SK-N-SH treated with all-trans-retinoic acid at 6 μM for 48 hours (cell line): ENCODE measurements at regions not wholly inside any gene's neighbourhood (a gene's known extent, or its start where the extent isn't known, plus 50 kb on each side); places are given as distances from the start of the nearest gene placed in this dataset.

Source experiments
- ATAC-seq: fragments of 200-7000 bp; cut with Tn5 transposase; 3 replicates; pipeline ENCODE4 v1.9.1; 2020; ENCODE audit warnings: mild to moderate bottlenecking, moderate library complexity
- ARNTL ChIP-seq: fragments of 450-650 bp; formaldehyde crosslinking; IDR thresholded peaks from 2 replicates; pipeline ENCODE4 v1.5.0; 2020; ENCODE audit warnings: low read depth, mild to moderate bottlenecking, moderate library complexity, borderline replicate concordance
- BACH2 ChIP-seq: fragments of 250-450 bp; sonication (Bioruptor Pico); IDR thresholded peaks from 2 replicates; pipeline ENCODE4 v1.9.0; 2021; ENCODE audit warnings: mild to moderate bottlenecking, borderline replicate concordance
- CSDC2 ChIP-seq: fragments of 250-450 bp; sonication (Bioruptor Pico); IDR thresholded peaks from 2 replicates; pipeline ENCODE4 v1.5.0; 2020; ENCODE audit warnings: mild to moderate bottlenecking, moderate library complexity
- ESRRG ChIP-seq: fragments of 250-450 bp; sonication (Bioruptor Pico); IDR thresholded peaks from 2 replicates; pipeline ENCODE4 v1.6.1; 2021; ENCODE audit warnings: mild to moderate bottlenecking
- GLIS3 ChIP-seq: fragments of 250-450 bp; sonication (Bioruptor Pico); IDR thresholded peaks from 2 replicates; pipeline ENCODE4 v1.5.0; 2020; ENCODE audit warnings: mild to moderate bottlenecking, moderate library complexity
- ISL1 ChIP-seq: fragments of 250-450 bp; sonication (Bioruptor Pico); IDR thresholded peaks from 2 replicates; pipeline ENCODE4 v2.1.2; 2022; ENCODE audit warnings: mild to moderate bottlenecking, moderate library complexity
- OSR1 ChIP-seq: fragments of 250-450 bp; sonication (Bioruptor Pico); IDR thresholded peaks from 2 replicates; pipeline ENCODE4 v1.8.0; 2022; ENCODE audit warnings: moderate library complexity, mild to moderate bottlenecking, inconsistent platforms
- RARB ChIP-seq: fragments of 250-450 bp; sonication (Bioruptor Pico); IDR thresholded peaks from 2 replicates; pipeline ENCODE4 v1.8.0; 2021; ENCODE audit warnings: mild to moderate bottlenecking, moderate library complexity
- SNAI2 ChIP-seq: fragments of 250-450 bp; sonication (Bioruptor Pico); IDR thresholded peaks from 2 replicates; pipeline ENCODE4 v1.5.0; 2020; ENCODE audit warnings: mild to moderate bottlenecking, moderate library complexity
- TCF4 ChIP-seq: fragments of 250-450 bp; sonication (Bioruptor Pico); IDR thresholded peaks from 2 replicates; pipeline ENCODE4 v1.8.0; 2021; ENCODE audit warnings: mild to moderate bottlenecking, moderate library complexity, borderline replicate concordance
- TOX ChIP-seq: fragments of 250-450 bp; sonication (Bioruptor Pico); IDR thresholded peaks from 2 replicates; pipeline ENCODE4 v1.8.0; 2021; ENCODE audit warnings: mild to moderate bottlenecking, moderate library complexity, borderline replicate concordance
- ZC3H10 ChIP-seq: fragments of 250-450 bp; sonication (Bioruptor Pico); IDR thresholded peaks from 2 replicates; pipeline ENCODE4 v1.5.1; 2021; ENCODE audit warnings: mild to moderate bottlenecking, moderate library complexity
- ZFP3 ChIP-seq: fragments of 250-450 bp; sonication (Bioruptor Pico); IDR thresholded peaks from 2 replicates; pipeline ENCODE4 v1.5.0; 2020; ENCODE audit warnings: mild to moderate bottlenecking, moderate library complexity
- ZFP30 ChIP-seq: fragments of 450-650 bp; formaldehyde crosslinking; IDR thresholded peaks from 2 replicates; pipeline ENCODE4 v1.5.0; 2022; ENCODE audit warnings: mild to moderate bottlenecking, moderate library complexity
- ZNF565 ChIP-seq: fragments of 450-650 bp; formaldehyde crosslinking; conservative IDR thresholded peaks from 2 replicates; pipeline ENCODE4 v1.5.0; 2020; ENCODE audit warnings: low read depth, mild to moderate bottlenecking, moderate library complexity
- ZNF70 ChIP-seq: fragments of 450-650 bp; formaldehyde crosslinking; IDR thresholded peaks from 2 replicates; pipeline ENCODE4 v1.5.0; 2020; ENCODE audit warnings: mild to moderate bottlenecking, moderate library complexity
- ZNF8 ChIP-seq: fragments of 450-650 bp; formaldehyde crosslinking; IDR thresholded peaks from 2 replicates; pipeline ENCODE4 v1.5.0; 2020; ENCODE audit warnings: mild to moderate bottlenecking, moderate library complexity
- TF ChIP-seq, protein P1 (sequence below): fragments of 250-450 bp; sonication (Bioruptor Pico); IDR thresholded peaks from 2 replicates; pipeline ENCODE4 v1.5.1; 2021; ENCODE audit warnings: mild to moderate bottlenecking, moderate library complexity
- TF ChIP-seq, protein P2 (sequence below): fragments of 250-450 bp; sonication (Bioruptor Pico); IDR thresholded peaks from 2 replicates; pipeline ENCODE4 v1.5.0; 2020; ENCODE audit warnings: mild to moderate bottlenecking, moderate library complexity
- TF ChIP-seq, protein P3 (sequence below): fragments of 250-450 bp; sonication (Bioruptor Pico); IDR thresholded peaks from 2 replicates; pipeline ENCODE4 v1.8.0; 2020; ENCODE audit warnings: mild to moderate bottlenecking, moderate library complexity, borderline replicate concordance
- TF ChIP-seq, protein P4 (sequence below): fragments of 250-450 bp; sonication (Bioruptor Pico); IDR thresholded peaks from 2 replicates; pipeline ENCODE4 v1.5.1; 2020; ENCODE audit warnings: low read depth, mild to moderate bottlenecking, moderate library complexity
- TF ChIP-seq, protein P5 (sequence below): fragments of 250-450 bp; sonication (Bioruptor Pico); IDR thresholded peaks from 2 replicates; pipeline ENCODE4 v1.8.0; 2021; ENCODE audit warnings: low read depth, mild to moderate bottlenecking, moderate library complexity, borderline replicate concordance

DNA sequence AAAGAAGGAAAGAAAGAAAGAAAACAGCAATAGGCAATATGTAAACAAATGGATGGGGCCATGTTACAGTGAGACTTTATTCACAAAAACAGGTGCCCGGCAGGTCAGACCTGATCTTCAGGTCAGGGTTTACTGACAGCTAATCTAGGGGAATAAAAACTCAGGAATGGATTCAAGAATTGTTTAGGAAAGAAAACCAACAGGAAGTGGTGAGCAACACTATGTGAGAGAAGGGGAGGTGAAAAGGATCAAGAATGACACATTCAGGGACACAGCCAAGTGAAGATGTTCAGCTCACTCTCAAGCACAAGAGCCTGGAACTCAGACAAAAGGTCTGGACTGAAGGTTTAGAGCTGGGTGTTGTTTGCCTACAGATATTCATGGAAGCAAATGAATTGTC lies 244.5 kb downstream of the EFNB2 start (continued):
- TF ChIP-seq, protein P1, sequence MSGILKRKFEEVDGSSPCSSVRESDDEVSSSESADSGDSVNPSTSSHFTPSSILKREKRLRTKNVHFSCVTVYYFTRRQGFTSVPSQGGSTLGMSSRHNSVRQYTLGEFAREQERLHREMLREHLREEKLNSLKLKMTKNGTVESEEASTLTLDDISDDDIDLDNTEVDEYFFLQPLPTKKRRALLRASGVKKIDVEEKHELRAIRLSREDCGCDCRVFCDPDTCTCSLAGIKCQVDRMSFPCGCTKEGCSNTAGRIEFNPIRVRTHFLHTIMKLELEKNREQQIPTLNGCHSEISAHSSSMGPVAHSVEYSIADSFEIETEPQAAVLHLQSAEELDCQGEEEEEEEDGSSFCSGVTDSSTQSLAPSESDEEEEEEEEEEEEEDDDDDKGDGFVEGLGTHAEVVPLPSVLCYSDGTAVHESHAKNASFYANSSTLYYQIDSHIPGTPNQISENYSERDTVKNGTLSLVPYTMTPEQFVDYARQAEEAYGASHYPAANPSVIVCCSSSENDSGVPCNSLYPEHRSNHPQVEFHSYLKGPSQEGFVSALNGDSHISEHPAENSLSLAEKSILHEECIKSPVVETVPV: no peak
- no peak for TF ChIP-seq OSR1

DNA sequence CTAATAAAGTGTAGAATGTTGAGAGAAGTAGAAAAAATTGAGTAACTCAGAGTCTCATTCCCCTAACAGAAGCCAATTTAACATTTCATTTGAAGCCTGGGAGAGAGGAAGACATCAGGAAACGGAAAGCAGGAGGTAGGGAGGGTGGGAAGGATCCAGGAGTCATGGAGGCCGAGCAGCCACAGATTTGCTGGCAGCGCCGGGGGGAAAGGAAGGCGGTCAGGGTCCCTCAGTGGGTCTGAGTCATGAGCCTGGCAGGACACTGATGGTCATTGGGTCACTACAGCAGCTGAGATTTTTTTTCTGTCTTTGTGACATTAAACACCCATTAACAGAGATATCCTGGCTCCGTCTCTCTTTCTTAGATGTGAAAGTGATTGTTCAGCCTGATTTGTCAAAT lies 248.1 kb downstream of the EFNB2 start:
- no peak for ATAC-seq
- TF ChIP-seq ZFP3 (CRISPR knock-in tag): no peak
- TF ChIP-seq ESRRG (CRISPR knock-in tag): no peak
- TF ChIP-seq ZC3H10 (CRISPR knock-in tag): no peak
- TF ChIP-seq ZNF8 (CRISPR knock-in tag): no peak
- TF ChIP-seq, protein P2, sequence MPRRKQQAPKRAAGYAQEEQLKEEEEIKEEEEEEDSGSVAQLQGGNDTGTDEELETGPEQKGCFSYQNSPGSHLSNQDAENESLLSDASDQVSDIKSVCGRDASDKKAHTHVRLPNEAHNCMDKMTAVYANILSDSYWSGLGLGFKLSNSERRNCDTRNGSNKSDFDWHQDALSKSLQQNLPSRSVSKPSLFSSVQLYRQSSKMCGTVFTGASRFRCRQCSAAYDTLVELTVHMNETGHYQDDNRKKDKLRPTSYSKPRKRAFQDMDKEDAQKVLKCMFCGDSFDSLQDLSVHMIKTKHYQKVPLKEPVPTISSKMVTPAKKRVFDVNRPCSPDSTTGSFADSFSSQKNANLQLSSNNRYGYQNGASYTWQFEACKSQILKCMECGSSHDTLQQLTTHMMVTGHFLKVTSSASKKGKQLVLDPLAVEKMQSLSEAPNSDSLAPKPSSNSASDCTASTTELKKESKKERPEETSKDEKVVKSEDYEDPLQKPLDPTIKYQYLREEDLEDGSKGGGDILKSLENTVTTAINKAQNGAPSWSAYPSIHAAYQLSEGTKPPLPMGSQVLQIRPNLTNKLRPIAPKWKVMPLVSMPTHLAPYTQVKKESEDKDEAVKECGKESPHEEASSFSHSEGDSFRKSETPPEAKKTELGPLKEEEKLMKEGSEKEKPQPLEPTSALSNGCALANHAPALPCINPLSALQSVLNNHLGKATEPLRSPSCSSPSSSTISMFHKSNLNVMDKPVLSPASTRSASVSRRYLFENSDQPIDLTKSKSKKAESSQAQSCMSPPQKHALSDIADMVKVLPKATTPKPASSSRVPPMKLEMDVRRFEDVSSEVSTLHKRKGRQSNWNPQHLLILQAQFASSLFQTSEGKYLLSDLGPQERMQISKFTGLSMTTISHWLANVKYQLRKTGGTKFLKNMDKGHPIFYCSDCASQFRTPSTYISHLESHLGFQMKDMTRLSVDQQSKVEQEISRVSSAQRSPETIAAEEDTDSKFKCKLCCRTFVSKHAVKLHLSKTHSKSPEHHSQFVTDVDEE (CRISPR knock-in tag): no peak
- no peak for TF ChIP-seq CSDC2 (CRISPR knock-in tag)
- TF ChIP-seq, protein P3, sequence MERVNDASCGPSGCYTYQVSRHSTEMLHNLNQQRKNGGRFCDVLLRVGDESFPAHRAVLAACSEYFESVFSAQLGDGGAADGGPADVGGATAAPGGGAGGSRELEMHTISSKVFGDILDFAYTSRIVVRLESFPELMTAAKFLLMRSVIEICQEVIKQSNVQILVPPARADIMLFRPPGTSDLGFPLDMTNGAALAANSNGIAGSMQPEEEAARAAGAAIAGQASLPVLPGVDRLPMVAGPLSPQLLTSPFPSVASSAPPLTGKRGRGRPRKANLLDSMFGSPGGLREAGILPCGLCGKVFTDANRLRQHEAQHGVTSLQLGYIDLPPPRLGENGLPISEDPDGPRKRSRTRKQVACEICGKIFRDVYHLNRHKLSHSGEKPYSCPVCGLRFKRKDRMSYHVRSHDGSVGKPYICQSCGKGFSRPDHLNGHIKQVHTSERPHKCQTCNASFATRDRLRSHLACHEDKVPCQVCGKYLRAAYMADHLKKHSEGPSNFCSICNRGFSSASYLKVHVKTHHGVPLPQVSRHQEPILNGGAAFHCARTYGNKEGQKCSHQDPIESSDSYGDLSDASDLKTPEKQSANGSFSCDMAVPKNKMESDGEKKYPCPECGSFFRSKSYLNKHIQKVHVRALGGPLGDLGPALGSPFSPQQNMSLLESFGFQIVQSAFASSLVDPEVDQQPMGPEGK (CRISPR knock-in tag): no peak
- TF ChIP-seq, protein P4, sequence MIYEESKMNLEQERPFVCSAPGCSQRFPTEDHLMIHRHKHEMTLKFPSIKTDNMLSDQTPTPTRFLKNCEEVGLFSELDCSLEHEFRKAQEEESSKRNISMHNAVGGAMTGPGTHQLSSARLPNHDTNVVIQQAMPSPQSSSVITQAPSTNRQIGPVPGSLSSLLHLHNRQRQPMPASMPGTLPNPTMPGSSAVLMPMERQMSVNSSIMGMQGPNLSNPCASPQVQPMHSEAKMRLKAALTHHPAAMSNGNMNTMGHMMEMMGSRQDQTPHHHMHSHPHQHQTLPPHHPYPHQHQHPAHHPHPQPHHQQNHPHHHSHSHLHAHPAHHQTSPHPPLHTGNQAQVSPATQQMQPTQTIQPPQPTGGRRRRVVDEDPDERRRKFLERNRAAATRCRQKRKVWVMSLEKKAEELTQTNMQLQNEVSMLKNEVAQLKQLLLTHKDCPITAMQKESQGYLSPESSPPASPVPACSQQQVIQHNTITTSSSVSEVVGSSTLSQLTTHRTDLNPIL: no peak
- no peak for TF ChIP-seq ZNF70
- TF ChIP-seq SNAI2 (CRISPR knock-in tag): no peak
- TF ChIP-seq ZFP30: no peak
- TF ChIP-seq OSR1: no peak
- TF ChIP-seq ISL1 (CRISPR knock-in tag): no peak
- TF ChIP-seq, protein P5, sequence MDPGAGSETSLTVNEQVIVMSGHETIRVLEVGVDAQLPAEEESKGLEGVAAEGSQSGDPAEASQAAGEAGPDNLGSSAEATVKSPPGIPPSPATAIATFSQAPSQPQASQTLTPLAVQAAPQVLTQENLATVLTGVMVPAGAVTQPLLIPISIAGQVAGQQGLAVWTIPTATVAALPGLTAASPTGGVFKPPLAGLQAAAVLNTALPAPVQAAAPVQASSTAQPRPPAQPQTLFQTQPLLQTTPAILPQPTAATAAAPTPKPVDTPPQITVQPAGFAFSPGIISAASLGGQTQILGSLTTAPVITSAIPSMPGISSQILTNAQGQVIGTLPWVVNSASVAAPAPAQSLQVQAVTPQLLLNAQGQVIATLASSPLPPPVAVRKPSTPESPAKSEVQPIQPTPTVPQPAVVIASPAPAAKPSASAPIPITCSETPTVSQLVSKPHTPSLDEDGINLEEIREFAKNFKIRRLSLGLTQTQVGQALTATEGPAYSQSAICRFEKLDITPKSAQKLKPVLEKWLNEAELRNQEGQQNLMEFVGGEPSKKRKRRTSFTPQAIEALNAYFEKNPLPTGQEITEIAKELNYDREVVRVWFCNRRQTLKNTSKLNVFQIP (CRISPR knock-in tag): no peak
- TF ChIP-seq BACH2 (CRISPR knock-in tag): no peak
- TF ChIP-seq ZNF565 (CRISPR knock-in tag): no peak

DNA sequence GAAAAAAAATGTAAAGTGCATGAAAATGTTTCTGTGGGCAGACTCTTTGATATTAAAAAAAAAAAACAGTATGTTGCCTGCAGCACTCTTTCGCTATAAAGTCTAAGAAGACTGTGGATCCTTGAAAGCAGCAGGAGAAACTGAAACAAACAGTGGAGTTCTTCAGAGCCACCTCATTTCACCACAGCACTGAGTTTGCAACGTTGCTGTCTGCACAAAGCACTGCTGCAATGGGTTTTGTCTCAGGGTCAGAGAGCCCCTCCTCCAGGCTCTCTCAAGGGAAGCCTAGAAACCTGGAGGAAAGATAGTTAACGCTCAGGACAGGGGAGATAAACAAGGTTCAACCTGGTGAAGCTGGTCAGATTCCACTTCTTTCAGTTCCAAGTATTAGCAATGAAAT lies 248.7 kb downstream of the EFNB2 start:
- ATAC-seq: no peak
- TF ChIP-seq ARNTL (CRISPR knock-in tag): no peak
- no peak for TF ChIP-seq TOX (CRISPR knock-in tag)
- TF ChIP-seq, protein P5 (CRISPR knock-in tag): no peak
- TF ChIP-seq ZC3H10 (CRISPR knock-in tag): no peak
- TF ChIP-seq CSDC2 (CRISPR knock-in tag): no peak
- TF ChIP-seq OSR1: no peak
- no peak for TF ChIP-seq ISL1 (CRISPR knock-in tag)
- TF ChIP-seq, protein P4: no peak
- no peak for TF ChIP-seq ZNF70
- TF ChIP-seq RARB (CRISPR knock-in tag): no peak
- no peak for TF ChIP-seq TCF4 (CRISPR knock-in tag)
- TF ChIP-seq ZNF565 (CRISPR knock-in tag): no peak
- TF ChIP-seq BACH2 (CRISPR knock-in tag): no peak
- TF ChIP-seq ZFP30: no peak
- TF ChIP-seq, protein P2 (CRISPR knock-in tag): no peak
- no peak for TF ChIP-seq GLIS3 (CRISPR knock-in tag)
